MM.1S (cell line): ENCODE measurements at regions not wholly inside any gene's neighbourhood (a gene's known extent, or its start where the extent isn't known, plus 50 kb on each side); places are given as distances from the start of the nearest gene placed in this dataset.
"Not testable (repeated sequence)": the region's sequence is repeated elsewhere in the genome, so short reads cannot be mapped to it uniquely, and the experiment has no call there.

Experiments used
- DNase-seq: peaks from one replicate; pipeline ENCODE4 v3.0.0-alpha.2; 2015
- H2AFZ ChIP-seq: fragments of 300-600 bp; sonication (generic); 2 replicates; pipeline ENCODE4 v1.6.0; 2016; ENCODE audit warnings: antibody characterized with exemption, low read length
- H3F3A ChIP-seq: fragments of 300-600 bp; sonication (generic); 2 replicates; pipeline ENCODE4 v1.6.1; 2016; ENCODE audit warnings: mild to moderate bottlenecking, antibody characterized with exemption, low read length, moderate library complexity, mixed read lengths; ENCODE audit not compliant: insufficient read depth
- H3K27ac ChIP-seq: fragments of 300-600 bp; sonication (generic); 2 replicates; pipeline ENCODE4 v1.5.1; 2016; ENCODE audit warnings: mild to moderate bottlenecking, low read length
- H3K27me3 ChIP-seq: fragments of 300-600 bp; sonication (generic); replicated peaks from 2 replicates; pipeline ENCODE4 v1.6.0; 2016; ENCODE audit warnings: low read length; ENCODE audit not compliant: insufficient read depth
- H3K36me3 ChIP-seq: fragments of 300-600 bp; sonication (generic); replicated peaks from 2 replicates; pipeline ENCODE4 v1.6.1; 2016; ENCODE audit warnings: mild to moderate bottlenecking, low read length, mixed read lengths; ENCODE audit not compliant: insufficient read depth
- H3K4me1 ChIP-seq: fragments of 300-600 bp; sonication (generic); 2 replicates; pipeline ENCODE4 v1.6.1; 2016; ENCODE audit warnings: low read length, mixed read lengths
- H3K4me2 ChIP-seq: fragments of 300-600 bp; sonication (generic); 2 replicates; pipeline ENCODE4 v1.6.0; 2016; ENCODE audit warnings: low read depth, low read length
- H3K4me3 ChIP-seq: fragments of 300-600 bp; sonication (generic); 2 replicates; pipeline ENCODE4 v1.5.1; 2016; ENCODE audit warnings: low read length, mixed read lengths
- H3K79me2 ChIP-seq: fragments of 300-600 bp; sonication (generic); 2 replicates; pipeline ENCODE4 v1.6.1; 2016; ENCODE audit warnings: mixed run types, low read length, mixed read lengths
- H3K9ac ChIP-seq: fragments of 300-600 bp; sonication (generic); 2 replicates; pipeline ENCODE4 v1.6.1; 2016; ENCODE audit warnings: low read length, mixed read lengths
- H3K9me2 ChIP-seq: fragments of 300-600 bp; sonication (generic); replicated peaks from 2 replicates; pipeline ENCODE4 v1.6.1; 2016; ENCODE audit warnings: mild to moderate bottlenecking, low read length, mixed read lengths; ENCODE audit not compliant: insufficient read depth
- H3K9me3 ChIP-seq: fragments of 300-600 bp; sonication (generic); replicated peaks from 2 replicates; pipeline ENCODE4 v1.6.1; 2016; ENCODE audit warnings: mild to moderate bottlenecking, low read length, mixed read lengths; ENCODE audit not compliant: insufficient read depth
- H4K20me1 ChIP-seq: fragments of 300-600 bp; sonication (generic); 2 replicates; pipeline ENCODE4 v1.6.1; 2016; ENCODE audit warnings: mild to moderate bottlenecking, low read length, moderate library complexity, mixed read lengths; ENCODE audit not compliant: insufficient read depth
- EZH2 ChIP-seq: fragments of 300-600 bp; sonication (generic); optimal IDR thresholded peaks from 2 replicates; pipeline ENCODE3; 2017; ENCODE audit warnings: low read depth, mild to moderate bottlenecking, antibody characterized with exemption, low read length, mixed read lengths
- EZH2phosphoT487 ChIP-seq: fragments of 300-600 bp; sonication (generic); IDR thresholded peaks from 2 replicates; pipeline ENCODE4 v1.6.1; 2018; ENCODE audit warnings: antibody characterized with exemption, low read length
- TF ChIP-seq, protein P1 (sequence below): fragments of 300-600 bp; sonication (generic); IDR thresholded peaks from 2 replicates; pipeline ENCODE4 v1.5.1; 2016; ENCODE audit warnings: antibody characterized with exemption, low read length, mixed read lengths

GRCh38 chr16:21339269-21339641 is 61.2 kb upstream of the CRYM start:
- DNase-seq = no peak
- Histone ChIP-seq H3K9ac (no peak overlapping the region), H3F3A (peaks cover 14% of the 10 kb centered on the region), H3K9me2 (no peaks in the 10 kb centered on the region), H3K27me3 (peaks cover 22% of the 10 kb centered on the region), H3K4me2 (peak overlapping the region; percentile 44), H3K9me3 (no peaks in the 10 kb centered on the region), H3K27ac (no peak overlapping the region), H3K4me1 (peaks cover 13% of the 10 kb centered on the region), H3K36me3 (no peaks in the 10 kb centered on the region), H3K4me3 (no peak overlapping the region), H3K79me2 (no peaks in the 10 kb centered on the region), H4K20me1 (0 out of 2 replicates have a peak, but pooled peaks cover 3% of the 10 kb centered on the region), H2AFZ (no peak overlapping the region)
- TF ChIP-seq EZH2phosphoT487 (no peak), EZH2 (no peak)
- TF ChIP-seq, protein P1, sequence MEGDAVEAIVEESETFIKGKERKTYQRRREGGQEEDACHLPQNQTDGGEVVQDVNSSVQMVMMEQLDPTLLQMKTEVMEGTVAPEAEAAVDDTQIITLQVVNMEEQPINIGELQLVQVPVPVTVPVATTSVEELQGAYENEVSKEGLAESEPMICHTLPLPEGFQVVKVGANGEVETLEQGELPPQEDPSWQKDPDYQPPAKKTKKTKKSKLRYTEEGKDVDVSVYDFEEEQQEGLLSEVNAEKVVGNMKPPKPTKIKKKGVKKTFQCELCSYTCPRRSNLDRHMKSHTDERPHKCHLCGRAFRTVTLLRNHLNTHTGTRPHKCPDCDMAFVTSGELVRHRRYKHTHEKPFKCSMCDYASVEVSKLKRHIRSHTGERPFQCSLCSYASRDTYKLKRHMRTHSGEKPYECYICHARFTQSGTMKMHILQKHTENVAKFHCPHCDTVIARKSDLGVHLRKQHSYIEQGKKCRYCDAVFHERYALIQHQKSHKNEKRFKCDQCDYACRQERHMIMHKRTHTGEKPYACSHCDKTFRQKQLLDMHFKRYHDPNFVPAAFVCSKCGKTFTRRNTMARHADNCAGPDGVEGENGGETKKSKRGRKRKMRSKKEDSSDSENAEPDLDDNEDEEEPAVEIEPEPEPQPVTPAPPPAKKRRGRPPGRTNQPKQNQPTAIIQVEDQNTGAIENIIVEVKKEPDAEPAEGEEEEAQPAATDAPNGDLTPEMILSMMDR = no peak

- Histone ChIP-seq H3K36me3 (no peaks in the 10 kb centered on the region), H3K4me1 (peaks cover 13% of the 10 kb centered on the region), H3K9ac (no peak overlapping the region), H4K20me1 (0 out of 2 replicates have a peak, but pooled peaks cover 3% of the 10 kb centered on the region), H3K9me3 (no peaks in the 10 kb centered on the region), H3F3A (peaks cover 14% of the 10 kb centered on the region), H3K9me2 (no peaks in the 10 kb centered on the region), H3K27me3 (peaks cover 22% of the 10 kb centered on the region), H3K27ac (peak overlapping the region; percentile 12; the same call in 1 of the 2 replicates), H3K79me2 (no peaks in the 10 kb centered on the region), H3K4me2 (peak overlapping the region; percentile 44), H2AFZ (no peak overlapping the region), H3K4me3 (no peak overlapping the region)
- peak; percentile 86 for DNase-seq
- TF ChIP-seq, protein P1 = no peak
- TF ChIP-seq EZH2phosphoT487 (no peak; the same call in 1 of the 2 replicates), EZH2 (no peak)
These were observed 60.6 kb upstream of the CRYM start for GRCh38 chr16:21338537-21339268.

DNA sequence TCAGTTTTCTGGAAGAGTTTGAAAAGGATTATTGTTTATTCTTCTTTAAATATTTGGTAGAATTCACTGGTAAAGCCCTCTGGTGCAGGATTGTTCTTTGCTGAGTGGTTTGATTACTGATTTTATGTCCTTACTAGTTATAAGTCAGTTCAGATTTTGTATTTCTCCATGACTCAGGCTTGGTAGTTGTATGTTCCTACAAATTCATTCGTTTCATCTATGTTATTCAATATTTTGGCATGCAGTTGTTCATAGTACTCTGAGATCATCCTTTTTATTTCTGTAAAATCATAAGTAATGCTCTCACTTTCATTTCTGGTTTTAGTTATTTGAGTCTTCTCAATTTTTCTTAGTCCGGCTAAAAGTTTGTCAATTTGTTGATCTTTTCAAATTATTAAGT is 58.1 kb upstream of the CRYM start:
- no peaks in the 10 kb centered on the region for H3K79me2 ChIP-seq
- TF ChIP-seq EZH2 (no peak), EZH2phosphoT487 (no peak)
- TF ChIP-seq, protein P1 = no peak
- no peak overlapping the region for H2AFZ ChIP-seq
- H3K27ac ChIP-seq = no peak overlapping the region
- peaks cover 13% of the 10 kb centered on the region for H3K4me1 ChIP-seq
- H3K9me2 ChIP-seq = no peaks in the 10 kb centered on the region
- H3K4me3 ChIP-seq = no peak overlapping the region
- no peaks in the 10 kb centered on the region for H3K36me3 ChIP-seq
- no peak for DNase-seq
- H3K4me2 ChIP-seq = no peak overlapping the region
- no peak overlapping the region for H3K9ac ChIP-seq
- H4K20me1 ChIP-seq = 0 out of 2 replicates have a peak, but pooled peaks cover 3% of the 10 kb centered on the region
- H3F3A ChIP-seq = peaks cover 14% of the 10 kb centered on the region
- H3K27me3 ChIP-seq = peaks cover 17% of the 10 kb centered on the region
- no peaks in the 10 kb centered on the region for H3K9me3 ChIP-seq

DNA sequence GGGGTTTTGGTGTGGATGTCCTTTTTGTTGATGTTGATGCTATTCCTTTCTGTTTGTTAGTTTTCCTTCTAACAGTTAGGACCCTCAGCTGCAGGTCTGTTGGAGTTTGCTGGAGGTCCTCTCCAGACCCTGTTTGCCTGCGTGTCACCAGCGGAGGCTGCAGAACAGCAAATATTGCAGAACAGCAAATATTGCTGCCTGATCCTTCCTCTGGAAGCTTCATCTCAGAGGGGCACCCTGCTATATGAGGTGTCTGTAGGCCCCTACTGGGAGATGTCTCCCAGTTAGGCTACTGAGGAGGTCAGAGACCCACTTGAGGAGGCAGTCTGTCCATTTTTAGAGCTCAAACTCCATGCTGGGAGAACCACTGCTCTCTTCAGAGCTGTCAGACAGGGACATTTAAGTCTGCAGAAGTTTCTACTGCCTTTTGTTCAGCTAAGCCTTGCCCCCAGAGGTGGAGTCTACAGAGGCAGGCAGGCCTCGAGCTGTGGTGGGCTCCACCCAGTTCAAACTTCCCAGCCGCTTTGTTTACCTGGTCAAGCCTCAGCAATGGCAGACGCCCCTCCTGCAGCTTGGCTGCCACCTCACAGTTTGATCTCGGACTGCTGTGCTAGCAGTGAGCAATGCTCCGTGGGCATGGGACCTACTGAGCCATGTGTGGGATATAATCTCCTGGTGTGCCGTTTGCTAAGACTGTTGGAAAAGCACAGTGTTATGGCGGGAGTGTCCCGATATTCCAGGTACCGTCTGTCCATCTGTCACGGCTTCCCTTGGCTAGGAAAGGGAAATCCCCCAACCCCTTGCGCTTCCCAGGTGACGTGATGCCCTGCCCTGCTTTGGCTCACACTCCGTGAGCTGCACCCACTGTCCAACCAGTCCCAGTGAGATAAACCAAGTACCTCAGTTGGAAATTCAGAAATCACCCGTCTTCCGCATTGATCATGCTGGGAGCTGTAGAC is 56.4 kb upstream of the CRYM start:
- not testable (repeated sequence) for H3K9me3 ChIP-seq, H3K27me3 ChIP-seq, H3K9me2 ChIP-seq, H4K20me1 ChIP-seq, H3K9ac ChIP-seq, H3K36me3 ChIP-seq, H3K4me2 ChIP-seq, H3K27ac ChIP-seq, H3K79me2 ChIP-seq, DNase-seq, H3K4me3 ChIP-seq, H2AFZ ChIP-seq
- H3K4me1 ChIP-seq = peaks cover 13% of the 10 kb centered on the region
- H3F3A ChIP-seq = peaks cover 14% of the 10 kb centered on the region

DNA sequence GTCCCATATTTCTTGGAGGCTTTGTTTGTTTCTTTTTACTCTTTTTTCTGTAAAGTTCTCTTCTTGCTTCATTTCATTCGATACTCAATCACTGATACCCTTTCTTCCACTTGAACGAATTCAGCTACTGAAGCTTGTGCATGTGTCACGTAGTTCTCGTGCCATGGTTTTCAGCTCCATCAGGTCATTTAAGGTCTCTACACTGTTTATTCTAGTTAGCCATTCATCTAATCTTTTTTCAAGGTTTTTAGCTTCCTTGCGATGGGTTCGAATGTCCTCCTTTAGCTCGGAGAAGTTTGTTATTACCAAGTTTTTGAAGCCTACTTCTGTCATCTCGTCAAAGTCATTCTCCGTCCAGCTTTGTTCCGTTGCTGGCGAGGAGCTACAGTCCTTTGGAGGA is 55.6 kb upstream of the CRYM start:
- not testable (repeated sequence) for H3F3A ChIP-seq, H3K9me2 ChIP-seq, H3K4me1 ChIP-seq, H3K27ac ChIP-seq, H3K79me2 ChIP-seq, H3K4me3 ChIP-seq, DNase-seq, H3K4me2 ChIP-seq, H3K36me3 ChIP-seq, H3K9ac ChIP-seq, H3K27me3 ChIP-seq, H4K20me1 ChIP-seq, H2AFZ ChIP-seq, H3K9me3 ChIP-seq
